IMR-90 (cell line): ENCODE measurements at regions not wholly inside any gene's neighbourhood (a gene's known extent, or its start where the extent isn't known, plus 50 kb on each side); places are given as distances from the start of the nearest gene placed in this dataset.

Source experiments
- ATAC-seq: fragments of 200-7000 bp; cut with Tn5 transposase; 2 replicates; pipeline ENCODE4 v1.9.1; 2020; ENCODE audit warnings: low read depth, mild to moderate bottlenecking, moderate library complexity
- BruUV-seq: library from RNA; stranded (reverse); fragments of 400-500 nt; replicated peaks from 2 replicates; lab custom pipeline; 2021; lab: Mats Ljungman, UMichigan
- CTCF ChIA-PET: fragments of 300-600 bp; formaldehyde crosslinking; extraction: SDS; loops from one replicate; lab custom pipeline; 2021; ENCODE audit warnings: antibody characterized with exemption; lab: Yijun Ruan, JAX
- POLR2A ChIA-PET: fragments of 300-600 bp; sonication (Branson Sonifier 250); formaldehyde crosslinking; loops from one replicate; lab custom pipeline; 2022; ENCODE audit warnings: antibody characterized with exemption; ENCODE audit not compliant: unreplicated experiment; lab: Charles Lee
- DNase-seq: peaks from one replicate; pipeline ENCODE4 v3.0.0; 2013
- H2AFZ ChIP-seq: replicated peaks from 2 replicates; pipeline ENCODE3; 2013; ENCODE audit warnings: low read length, mild to moderate bottlenecking; ENCODE audit not compliant: poor library complexity
- H2AK5ac ChIP-seq: 2 replicates; pipeline ENCODE4 v1.6.1; 2013; ENCODE audit warnings: low read depth, low read length, inconsistent platforms
- H2AK9ac ChIP-seq: replicated peaks from 2 replicates; pipeline ENCODE3; 2013; ENCODE audit warnings: mild to moderate bottlenecking, low read depth, low read length, moderate library complexity; ENCODE audit not compliant: poor library complexity
- H2BK120ac ChIP-seq: 2 replicates; pipeline ENCODE4 v1.6.1; 2013; ENCODE audit warnings: low read depth, low read length, inconsistent platforms
- H2BK15ac ChIP-seq: 3 replicates; pipeline ENCODE4 v1.6.1; 2013; ENCODE audit warnings: low read depth, low read length, inconsistent platforms
- H2BK20ac ChIP-seq: 2 replicates; pipeline ENCODE4 v1.6.1; 2013; ENCODE audit warnings: low read depth, mild to moderate bottlenecking, inconsistent platforms, low read length, moderate library complexity
- H2BK5ac ChIP-seq: 2 replicates; pipeline ENCODE4 v1.6.1; 2013; ENCODE audit warnings: mild to moderate bottlenecking, low read depth, low read length, inconsistent platforms; ENCODE audit not compliant: poor library complexity, severe bottlenecking
- H3K14ac ChIP-seq: replicated peaks from 2 replicates; pipeline ENCODE4 v1.6.1; 2013; ENCODE audit warnings: low read depth, low read length, inconsistent platforms
- H3K18ac ChIP-seq: 2 replicates; pipeline ENCODE4 v1.6.1; 2013; ENCODE audit warnings: low read depth, low read length, control low read depth
- H3K23ac ChIP-seq: 2 replicates; pipeline ENCODE4 v1.6.1; 2013; ENCODE audit warnings: low read depth, low read length, inconsistent platforms
- H3K27ac ChIP-seq: 2 replicates; pipeline ENCODE4 v1.5.1; 2013; ENCODE audit warnings: mild to moderate bottlenecking, control low read depth, low read length; ENCODE audit not compliant: insufficient read depth
- H3K27me3 ChIP-seq: 2 replicates; pipeline ENCODE4 v1.6.1; 2013; ENCODE audit warnings: low read length; ENCODE audit not compliant: control insufficient read depth, insufficient read depth
- H3K36me3 ChIP-seq: 2 replicates; pipeline ENCODE4 v1.6.1; 2013; ENCODE audit warnings: low read length, mixed read lengths; ENCODE audit not compliant: control insufficient read depth, insufficient read depth
- H3K4ac ChIP-seq: 2 replicates; pipeline ENCODE4 v1.6.1; 2013; ENCODE audit warnings: low read depth, low read length, inconsistent platforms
- H3K4me1 ChIP-seq: 2 replicates; pipeline ENCODE4 v1.6.1; 2013; ENCODE audit warnings: low read length, mixed read lengths; ENCODE audit not compliant: control insufficient read depth, insufficient read depth
- H3K4me2 ChIP-seq: 2 replicates; pipeline ENCODE4 v1.6.1; 2013; ENCODE audit warnings: low read depth, mild to moderate bottlenecking, control low read depth, low read length, moderate library complexity
- H3K4me3 ChIP-seq: 2 replicates; pipeline ENCODE4 v1.5.1; 2013; ENCODE audit warnings: low read depth, mild to moderate bottlenecking, control low read depth, low read length, moderate library complexity; ENCODE audit not compliant: insufficient read depth
- H3K56ac ChIP-seq: 2 replicates; pipeline ENCODE4 v1.6.1; 2013; ENCODE audit warnings: low read length, inconsistent platforms; ENCODE audit not compliant: insufficient read depth; ENCODE audit errors: extremely low read depth
- H3K79me1 ChIP-seq, 2 experiments: 2 replicates each; pipeline ENCODE4 v1.6.1; 2013; ENCODE audit warnings: low read length in 2 of 2, inconsistent platforms in 1 of 2, low read depth in 1 of 2
- H3K9ac ChIP-seq: 2 replicates; pipeline ENCODE4 v1.6.1; 2013; ENCODE audit warnings: low read depth, low read length, control low read depth
- H3K9me1 ChIP-seq: 2 replicates; pipeline ENCODE4 v1.6.1; 2013; ENCODE audit warnings: low read length, inconsistent platforms; ENCODE audit not compliant: insufficient read depth
- H3K9me3 ChIP-seq: 2 replicates; pipeline ENCODE4 v1.6.1; 2013; ENCODE audit warnings: low read length; ENCODE audit not compliant: control insufficient read depth, insufficient read depth
- H4K20me1 ChIP-seq: 2 replicates; pipeline ENCODE4 v1.6.1; 2013; ENCODE audit warnings: low read length, inconsistent platforms; ENCODE audit not compliant: insufficient read depth
- H4K5ac ChIP-seq: 2 replicates; pipeline ENCODE4 v1.6.1; 2013; ENCODE audit warnings: mild to moderate bottlenecking, low read depth, low read length, control low read depth
- H4K8ac ChIP-seq, 2 experiments: 2 replicates each; pipeline ENCODE4 v1.6.1; 2013; ENCODE audit warnings: low read depth in 2 of 2, low read length in 2 of 2, control low read depth in 1 of 2, inconsistent platforms in 1 of 2
- H4K91ac ChIP-seq: 2 replicates; pipeline ENCODE4 v1.6.1; 2013; ENCODE audit warnings: low read depth, low read length, inconsistent platforms; ENCODE audit not compliant: insufficient read depth
- BHLHE40 ChIP-seq: fragments of 150-350 bp; IDR thresholded peaks from 2 replicates; pipeline ENCODE4 v1.6.1; 2016; ENCODE audit warnings: mild to moderate bottlenecking, low read depth, low read length
- CHD1 ChIP-seq: IDR thresholded peaks from 2 replicates; pipeline ENCODE4 v1.6.1; 2012; ENCODE audit warnings: low read depth, low read length, improper control_type of control experiment
- MAZ ChIP-seq: IDR thresholded peaks from 2 replicates; pipeline ENCODE4 v1.6.1; 2012; ENCODE audit warnings: low read depth, mild to moderate bottlenecking, low read length, improper control_type of control experiment, moderate library complexity, borderline replicate concordance
- MXI1 ChIP-seq: IDR thresholded peaks from 2 replicates; pipeline ENCODE4 v1.6.1; 2012; ENCODE audit warnings: low read depth, mild to moderate bottlenecking, low read length, moderate library complexity, borderline replicate concordance
- RCOR1 ChIP-seq: IDR thresholded peaks from 2 replicates; pipeline ENCODE4 v1.6.1; 2012; ENCODE audit warnings: mild to moderate bottlenecking, low read length, improper control_type of control experiment; ENCODE audit not compliant: insufficient replicate concordance
- RFX5 ChIP-seq: IDR thresholded peaks from 2 replicates; pipeline ENCODE4 v1.8.0; 2012; ENCODE audit warnings: low read depth, mild to moderate bottlenecking, low read length, moderate library complexity
- WGBS, 2 experiments: methylation state at CpG; one replicate each; pipeline versions ENCODE4 v1.1.5 to v1.1.7; 2013; ENCODE audit warnings: missing lambda C conversion rate in 2 of 2; ENCODE audit not compliant: insufficient read length in 1 of 2; ENCODE audit errors: extremely low coverage in 2 of 2; 5-methylcytosine and 5-hydroxymethylcytosine counted together
- dilution Hi-C: fragments of 300-500 bp; cut with HindIII; formaldehyde crosslinking; loops from one replicate; pipeline ENCODE4 v1.14.3; 2018; ENCODE audit warnings: low sequenced_read_pairs; ENCODE audit not compliant: unreplicated experiment
- in situ Hi-C: fragments of 300-500 bp; cut with MboI; formaldehyde crosslinking; loops from 3 replicates; pipeline ENCODE4 v1.14.3; 2019; ENCODE audit warnings: low sequenced_read_pairs, inconsistent platforms, mixed read lengths
- intact Hi-C: fragments of 100-400 bp; cut with micrococcal nuclease; formaldehyde crosslinking; loops from 2 replicates; pipeline ENCODE4 v1.10.0; 2022
- TF ChIP-seq, protein P1 (sequence below): conservative IDR thresholded peaks from 2 replicates; pipeline ENCODE4 v1.5.1; 2012; ENCODE audit warnings: mild to moderate bottlenecking, low read depth, low read length, improper control_type of control experiment
- TF ChIP-seq, protein P2 (sequence below): fragments of 150-350 bp; IDR thresholded peaks from 2 replicates; pipeline ENCODE4 v1.6.1; 2017; ENCODE audit warnings: mild to moderate bottlenecking, antibody characterized with exemption, low read length, low read depth

DNA sequence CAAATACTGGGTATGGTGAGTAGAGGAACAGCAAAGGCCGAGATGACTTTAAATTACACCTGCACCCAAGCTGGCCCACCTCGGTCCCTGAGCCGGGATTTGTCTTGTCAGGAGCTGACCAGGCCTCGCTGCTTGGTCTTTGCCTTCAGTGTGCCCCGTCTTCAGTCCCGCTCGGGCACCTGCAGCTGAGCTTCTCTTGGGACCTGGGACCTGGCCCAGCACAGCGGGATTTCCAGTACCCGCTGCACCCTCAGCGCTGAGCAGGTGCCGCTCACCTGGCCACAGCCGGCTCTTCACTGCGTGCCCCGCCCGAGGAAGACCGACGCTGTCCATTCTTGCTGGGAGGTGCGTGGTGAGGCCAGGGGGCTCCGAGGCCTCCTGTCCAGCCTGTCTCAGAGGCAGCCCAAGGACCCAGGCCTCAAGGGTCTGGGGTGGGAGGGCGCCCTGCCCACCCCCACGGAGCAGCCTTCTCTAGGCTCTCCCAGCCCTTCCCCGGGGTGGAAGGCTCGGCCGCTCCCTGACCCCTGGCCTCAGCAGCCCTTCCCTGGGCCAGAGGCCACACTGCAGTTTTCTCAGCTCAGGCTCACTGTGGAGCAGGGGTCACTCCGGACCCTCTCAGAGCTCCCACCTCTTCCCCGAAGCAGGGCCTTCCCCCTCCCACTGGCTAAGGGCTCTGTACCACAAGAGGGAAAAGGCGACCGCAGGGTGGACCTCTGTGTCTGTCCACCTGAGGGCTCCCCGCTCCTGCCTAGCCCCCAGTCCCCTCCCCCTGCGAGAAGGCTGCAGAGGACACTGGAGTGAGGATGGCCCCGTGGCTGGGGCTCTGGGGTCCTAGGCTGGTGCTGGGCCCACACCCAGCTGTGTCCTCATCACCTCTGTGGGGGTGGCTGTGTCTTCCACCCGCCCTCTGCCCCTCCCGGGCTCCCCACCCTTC is 119.3 kb downstream of the RNASET2 start:
- Histone ChIP-seq H3K56ac (no peak overlapping the region), H3K4ac (no peak overlapping the region), H2BK15ac (no peak overlapping the region), H2AK5ac (no peak overlapping the region), H3K9me1 (no peaks in the 10 kb centered on the region), H3K36me3 (no peaks in the 10 kb centered on the region), H3K14ac (no peak overlapping the region), H2BK120ac (no peak overlapping the region), H2AK9ac (no peak overlapping the region), H3K4me3 (no peak overlapping the region), H3K4me1 (no peaks in the 10 kb centered on the region), H3K23ac (no peak overlapping the region), H2BK5ac (no peak overlapping the region), H3K9me3 (0 out of 2 replicates have a peak, but pooled peaks cover 1% of the 10 kb centered on the region), H3K9ac (no peak overlapping the region), H3K4me2 (no peak overlapping the region), H4K91ac (no peak overlapping the region), H4K5ac (no peak overlapping the region), H3K79me1 (no peaks in the 10 kb centered on the region), H3K18ac (no peak overlapping the region), H4K8ac (no peak overlapping the region), H4K20me1 (no peaks in the 10 kb centered on the region), H3K27me3 (no peaks in the 10 kb centered on the region), H3K27ac (no peak overlapping the region), H2BK20ac (no peak overlapping the region), H2AFZ (no peak overlapping the region)
- TF ChIP-seq RFX5: no peak
- no peak for TF ChIP-seq BHLHE40
- TF ChIP-seq MXI1: no peak
- TF ChIP-seq CHD1: no peak
- TF ChIP-seq, protein P1, sequence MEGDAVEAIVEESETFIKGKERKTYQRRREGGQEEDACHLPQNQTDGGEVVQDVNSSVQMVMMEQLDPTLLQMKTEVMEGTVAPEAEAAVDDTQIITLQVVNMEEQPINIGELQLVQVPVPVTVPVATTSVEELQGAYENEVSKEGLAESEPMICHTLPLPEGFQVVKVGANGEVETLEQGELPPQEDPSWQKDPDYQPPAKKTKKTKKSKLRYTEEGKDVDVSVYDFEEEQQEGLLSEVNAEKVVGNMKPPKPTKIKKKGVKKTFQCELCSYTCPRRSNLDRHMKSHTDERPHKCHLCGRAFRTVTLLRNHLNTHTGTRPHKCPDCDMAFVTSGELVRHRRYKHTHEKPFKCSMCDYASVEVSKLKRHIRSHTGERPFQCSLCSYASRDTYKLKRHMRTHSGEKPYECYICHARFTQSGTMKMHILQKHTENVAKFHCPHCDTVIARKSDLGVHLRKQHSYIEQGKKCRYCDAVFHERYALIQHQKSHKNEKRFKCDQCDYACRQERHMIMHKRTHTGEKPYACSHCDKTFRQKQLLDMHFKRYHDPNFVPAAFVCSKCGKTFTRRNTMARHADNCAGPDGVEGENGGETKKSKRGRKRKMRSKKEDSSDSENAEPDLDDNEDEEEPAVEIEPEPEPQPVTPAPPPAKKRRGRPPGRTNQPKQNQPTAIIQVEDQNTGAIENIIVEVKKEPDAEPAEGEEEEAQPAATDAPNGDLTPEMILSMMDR: no peak
- TF ChIP-seq MAZ: no peak
- TF ChIP-seq, protein P2, sequence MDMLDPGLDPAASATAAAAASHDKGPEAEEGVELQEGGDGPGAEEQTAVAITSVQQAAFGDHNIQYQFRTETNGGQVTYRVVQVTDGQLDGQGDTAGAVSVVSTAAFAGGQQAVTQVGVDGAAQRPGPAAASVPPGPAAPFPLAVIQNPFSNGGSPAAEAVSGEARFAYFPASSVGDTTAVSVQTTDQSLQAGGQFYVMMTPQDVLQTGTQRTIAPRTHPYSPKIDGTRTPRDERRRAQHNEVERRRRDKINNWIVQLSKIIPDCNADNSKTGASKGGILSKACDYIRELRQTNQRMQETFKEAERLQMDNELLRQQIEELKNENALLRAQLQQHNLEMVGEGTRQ: no peak
- TF ChIP-seq RCOR1: no peak
- no TSS peak for BruUV-seq
- dilution Hi-C loops: no loop called here
- DNase-seq (no peak), ATAC-seq (no peak)
- 68% methylated on average over 8 of the region's 33 CpGs; no CpG with 5 or more reads in 1 of the 2 experiments for WGBS, 2 experiments
- intact Hi-C loops: no loop called here
- POLR2A ChIA-PET: no interaction called here
- in situ Hi-C loops: no loop called here
- CTCF ChIA-PET: no interaction called here
